C4-2B (cell line): ENCODE measurements at regions not wholly inside any gene's neighbourhood (a gene's known extent, or its start where the extent isn't known, plus 50 kb on each side); places are given as distances from the start of the nearest gene placed in this dataset.

Source experiments
- CTCF ChIP-seq: fragments of 450-650 bp; conservative IDR thresholded peaks from 2 replicates; pipeline ENCODE4 v1.5.1; 2017; ENCODE audit warnings: mild to moderate bottlenecking
- ZFX ChIP-seq: fragments of 450-650 bp; IDR thresholded peaks from 2 replicates; pipeline ENCODE4 v1.6.1; 2017

GRCh38 chr6:14622909-14623505 is 505.4 kb downstream of the CD83 start:
- no peak for TF ChIP-seq CTCF
- TF ChIP-seq ZFX: no peak
